ENCODE measurements at regions not wholly inside any gene's neighbourhood (a gene's known extent, or its start where the extent isn't known, plus 50 kb on each side); places are given as distances from the start of the nearest gene placed in this dataset.

- DNase-seq: no peak
These were observed 467.1 kb upstream of the SPHKAP start for GRCh38 chr2:228648541-228648940.

- no peak for DNase-seq
These were observed 464.6 kb upstream of the SPHKAP start for GRCh38 chr2:228646061-228646460.

- no peak for DNase-seq
These were observed 462.7 kb upstream of the SPHKAP start for GRCh38 chr2:228644199-228644598.

- DNase-seq: no peak
These were observed 461.4 kb upstream of the SPHKAP start for GRCh38 chr2:228642861-228643260.

- DNase-seq: no peak
These were observed 449.3 kb upstream of the SPHKAP start for GRCh38 chr2:228630786-228631185.

- no peak for DNase-seq
These were observed 447.8 kb upstream of the SPHKAP start for GRCh38 chr2:228629251-228629650.

GRCh38 chr2:228628682-228629081 lies 447.2 kb upstream of the SPHKAP start:
- DNase-seq: no peak

- DNase-seq: no peak
These were observed 446.0 kb upstream of the SPHKAP start for GRCh38 chr2:228627510-228627909.

- no peak for DNase-seq
These were observed 444.0 kb upstream of the SPHKAP start for GRCh38 chr2:228625481-228625880.

GRCh38 chr2:228624733-228625132 lies 443.2 kb upstream of the SPHKAP start:
- DNase-seq: no peak

- no peak for DNase-seq
These were observed 434.0 kb upstream of the SPHKAP start for GRCh38 chr2:228615496-228615895.

- no peak for DNase-seq
These were observed 433.3 kb upstream of the SPHKAP start for GRCh38 chr2:228614741-228615140.

GRCh38 chr2:228613133-228613850 lies 431.8 kb upstream of the SPHKAP start:
- peak; percentile 40 for DNase-seq

GRCh38 chr2:228611171-228611570 lies 429.7 kb upstream of the SPHKAP start:
- no peak for DNase-seq

- DNase-seq: no peak
These were observed 420.8 kb upstream of the SPHKAP start for GRCh38 chr2:228602288-228602687.

GRCh38 chr2:228600265-228600664 lies 418.8 kb upstream of the SPHKAP start:
- DNase-seq: no peak

GRCh38 chr2:228599781-228600180 lies 418.3 kb upstream of the SPHKAP start:
- no peak for DNase-seq

GRCh38 chr2:228599297-228599696 lies 417.8 kb upstream of the SPHKAP start:
- DNase-seq: no peak

- DNase-seq: no peak
These were observed 415.5 kb upstream of the SPHKAP start for GRCh38 chr2:228597032-228597431.

GRCh38 chr2:228594012-228594411 lies 412.5 kb upstream of the SPHKAP start:
- no peak for DNase-seq

- no peak for DNase-seq
These were observed 411.4 kb upstream of the SPHKAP start for GRCh38 chr2:228592925-228593324.

GRCh38 chr2:228590681-228591080 lies 409.2 kb upstream of the SPHKAP start:
- DNase-seq: no peak

- DNase-seq: no peak
These were observed 407.6 kb upstream of the SPHKAP start for GRCh38 chr2:228589115-228589514.

- no peak for DNase-seq
These were observed 400.2 kb upstream of the SPHKAP start for GRCh38 chr2:228581731-228582130.

GRCh38 chr2:228575897-228576296 lies 394.4 kb upstream of the SPHKAP start:
- no peak for DNase-seq

Measured in suppressor macrophage treated with lipopolysaccharide for 4 hours (primary cell).